HG03039 (cell line): ENCODE measurements at regions not wholly inside any gene's neighbourhood (a gene's known extent, or its start where the extent isn't known, plus 50 kb on each side); places are given as distances from the start of the nearest gene placed in this dataset.
"Not testable (repeated sequence)": the region's sequence is repeated elsewhere in the genome, so short reads cannot be mapped to it uniquely, and the experiment has no call there.

Source experiments
- ATAC-seq: cut with Tn5 transposase; IDR thresholded peaks from one replicate; pipeline ENCODE4 v1.9.1; 2021; ENCODE audit warnings: mild to moderate bottlenecking, moderate library complexity; ENCODE audit not compliant: unreplicated experiment

- ATAC-seq, result no peak
These were observed 303.0 kb upstream of the KLF4 start for GRCh38 chr9:107792596-107792995.

- no peak for ATAC-seq
These were observed 302.4 kb upstream of the KLF4 start for GRCh38 chr9:107792006-107792405.

- ATAC-seq, result no peak
These were observed 299.6 kb upstream of the KLF4 start for GRCh38 chr9:107789001-107789700.

- ATAC-seq, result no peak
These were observed 297.0 kb upstream of the KLF4 start for GRCh38 chr9:107786561-107786960.

- ATAC-seq, result no peak
These were observed 294.8 kb upstream of the KLF4 start for GRCh38 chr9:107784235-107784958.

- ATAC-seq, result no peak
These were observed 293.2 kb upstream of the KLF4 start for GRCh38 chr9:107782789-107783188.

GRCh38 chr9:107782381-107782780, 292.8 kb upstream of the KLF4 start:
- no peak for ATAC-seq

GRCh38 chr9:107780960-107781359, 291.4 kb upstream of the KLF4 start:
- ATAC-seq, result no peak

- no peak for ATAC-seq
These were observed 290.2 kb upstream of the KLF4 start for GRCh38 chr9:107779731-107780130.

GRCh38 chr9:107778661-107779060, 289.1 kb upstream of the KLF4 start:
- no peak for ATAC-seq

- not testable (repeated sequence) for ATAC-seq
These were observed 284.5 kb upstream of the KLF4 start for GRCh38 chr9:107774099-107774498.

GRCh38 chr9:107772988-107773387, 283.4 kb upstream of the KLF4 start:
- no peak for ATAC-seq

GRCh38 chr9:107770716-107771115, 281.1 kb upstream of the KLF4 start:
- no peak for ATAC-seq

- no peak for ATAC-seq
These were observed 278.7 kb upstream of the KLF4 start for GRCh38 chr9:107768224-107768623.

- no peak for ATAC-seq
These were observed 278.1 kb upstream of the KLF4 start for GRCh38 chr9:107767711-107768110.

GRCh38 chr9:107763469-107763868, 273.9 kb upstream of the KLF4 start:
- ATAC-seq, result not testable (repeated sequence)

- no peak for ATAC-seq
These were observed 271.7 kb upstream of the KLF4 start for GRCh38 chr9:107761307-107761706.

- no peak for ATAC-seq
These were observed 271.1 kb upstream of the KLF4 start for GRCh38 chr9:107760469-107761242.

- ATAC-seq, result no peak
These were observed 270.2 kb upstream of the KLF4 start for GRCh38 chr9:107759823-107760166.

- ATAC-seq, result no peak
These were observed 269.6 kb upstream of the KLF4 start for GRCh38 chr9:107759009-107759822.

GRCh38 chr9:107756091-107756490, 266.5 kb upstream of the KLF4 start:
- no peak for ATAC-seq
